ENCODE measurements at regions not wholly inside any gene's neighbourhood (a gene's known extent, or its start where the extent isn't known, plus 50 kb on each side); places are given as distances from the start of the nearest gene placed in this dataset.

DNA sequence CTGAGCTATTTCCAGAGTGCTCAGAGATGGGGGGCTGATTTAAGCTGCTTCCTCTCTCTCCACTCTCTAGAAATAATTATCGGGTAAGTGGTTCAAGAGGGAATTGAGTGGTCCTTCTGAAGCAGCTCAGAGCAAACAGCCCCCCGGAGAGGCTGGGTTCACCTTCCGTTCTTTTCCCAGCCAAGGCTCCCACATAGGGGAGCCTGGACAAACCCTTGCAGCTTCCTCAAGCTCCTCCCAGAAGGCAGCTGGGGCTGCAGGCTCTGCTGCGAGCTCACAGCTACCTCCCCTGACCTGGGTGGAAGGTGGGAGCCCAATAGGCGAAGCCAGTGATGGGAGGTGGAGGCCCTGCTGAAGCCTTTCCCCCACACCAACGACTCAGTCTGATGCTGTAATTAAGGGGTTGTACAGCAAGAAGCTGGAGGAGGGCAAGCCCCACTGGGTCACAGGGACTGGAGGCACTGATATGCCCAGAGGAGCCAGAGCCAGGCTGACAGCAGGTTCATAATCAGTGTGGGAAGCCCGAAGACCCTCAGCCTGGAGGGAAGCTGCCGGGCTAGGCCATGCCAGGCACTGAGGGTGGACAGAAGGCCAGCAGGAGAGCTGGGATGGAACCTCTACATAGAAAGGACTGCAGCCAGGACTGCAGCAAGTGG, 52.4 kb downstream of the ARL6IP4 start:
- CTCF ChIA-PET: interaction anchor here (1.3 kb wide), 1 partner anchor 10 kb away, joined by 3 read pairs; no protein-coding TSS in a partner anchor

More for the DNA sequence above, 52.4 kb downstream of the ARL6IP4 start:
- DNase-seq: no peak
- no peaks in the 10 kb centered on the region for H3K27me3 Mint-ChIP-seq
- H3K4me1 Mint-ChIP-seq: peaks cover 11% of the 10 kb centered on the region
- H3K27ac Mint-ChIP-seq: no peak overlapping the region
- POLR2A ChIA-PET: interaction anchor here (1.2 kb wide), 1 partner anchor 10 kb away, joined by 3 read pairs; no protein-coding TSS in a partner anchor
- H3K36me3 Mint-ChIP-seq (ENCODE audit: low read depth): no peaks in the 10 kb centered on the region
- H3K9me3 Mint-ChIP-seq: no peaks in the 10 kb centered on the region
- H3K4me3 Mint-ChIP-seq: no peak overlapping the region

Data from activated CD4-positive, alpha-beta memory T cell treated with anti-CD3 and anti-CD28 coated beads, Interleukin-2, amount 10 ng/mL, durations not matched to agents 7 days and 5 days (primary cell).